ENCODE measurements at regions not wholly inside any gene's neighbourhood (a gene's known extent, or its start where the extent isn't known, plus 50 kb on each side); places are given as distances from the start of the nearest gene placed in this dataset.
A peak's percentile ranks its signal among the peaks of the same experiment; 100 is the strongest.

DNA sequence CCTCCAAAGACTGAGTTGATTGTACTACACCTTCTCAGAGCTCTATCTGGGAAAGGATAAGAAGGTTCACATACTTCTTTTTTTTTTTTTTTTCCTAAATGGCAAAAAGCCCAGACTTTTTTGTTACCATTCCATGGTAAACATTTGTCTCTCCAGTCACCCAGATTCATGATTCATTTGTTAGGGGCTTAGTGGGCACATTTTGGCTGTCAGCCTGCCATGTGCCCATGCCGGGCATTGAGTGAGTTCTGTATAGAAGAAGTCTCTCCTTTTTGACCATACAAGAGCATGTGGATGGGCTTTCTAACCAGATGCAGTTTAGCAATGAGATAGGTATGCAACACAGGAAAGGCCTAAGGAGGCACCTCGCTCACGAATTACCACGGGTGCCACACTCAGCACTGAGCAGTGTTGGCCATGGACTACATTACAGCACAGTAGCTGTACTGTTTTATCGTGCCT is 447.5 kb upstream of the HSF2 start:
- TF ChIP-seq POLR2A (IDR thresholded peaks at IDR 0.05), result no peak
- TF ChIP-seq, protein P1, sequence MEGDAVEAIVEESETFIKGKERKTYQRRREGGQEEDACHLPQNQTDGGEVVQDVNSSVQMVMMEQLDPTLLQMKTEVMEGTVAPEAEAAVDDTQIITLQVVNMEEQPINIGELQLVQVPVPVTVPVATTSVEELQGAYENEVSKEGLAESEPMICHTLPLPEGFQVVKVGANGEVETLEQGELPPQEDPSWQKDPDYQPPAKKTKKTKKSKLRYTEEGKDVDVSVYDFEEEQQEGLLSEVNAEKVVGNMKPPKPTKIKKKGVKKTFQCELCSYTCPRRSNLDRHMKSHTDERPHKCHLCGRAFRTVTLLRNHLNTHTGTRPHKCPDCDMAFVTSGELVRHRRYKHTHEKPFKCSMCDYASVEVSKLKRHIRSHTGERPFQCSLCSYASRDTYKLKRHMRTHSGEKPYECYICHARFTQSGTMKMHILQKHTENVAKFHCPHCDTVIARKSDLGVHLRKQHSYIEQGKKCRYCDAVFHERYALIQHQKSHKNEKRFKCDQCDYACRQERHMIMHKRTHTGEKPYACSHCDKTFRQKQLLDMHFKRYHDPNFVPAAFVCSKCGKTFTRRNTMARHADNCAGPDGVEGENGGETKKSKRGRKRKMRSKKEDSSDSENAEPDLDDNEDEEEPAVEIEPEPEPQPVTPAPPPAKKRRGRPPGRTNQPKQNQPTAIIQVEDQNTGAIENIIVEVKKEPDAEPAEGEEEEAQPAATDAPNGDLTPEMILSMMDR (IDR thresholded peaks at IDR 0.05), result no peak
- TF ChIP-seq POLR2AphosphoS5 (IDR thresholded peaks at IDR 0.05), result no peak
- peak; percentile 34 for TF ChIP-seq EP300 (IDR thresholded peaks at IDR 0.05)

All from suprapubic skin (tissue), 4 donors.